ENCODE measurements at regions not wholly inside any gene's neighbourhood (a gene's known extent, or its start where the extent isn't known, plus 50 kb on each side); places are given as distances from the start of the nearest gene placed in this dataset.
"Not testable (repeated sequence)": the region's sequence is repeated elsewhere in the genome, so short reads cannot be mapped to it uniquely, and the experiment has no call there.

GRCh38 chr10:64547168-64547567, 1026.0 kb downstream of the REEP3 start:
- DNase-seq (ENCODE audit: low read depth, low spot score) = no peak
- Histone ChIP-seq H3K9me3 (ENCODE audit: insufficient read depth, low read length) (no peaks in the 10 kb centered on the region), H3K4me3 (ENCODE audit: insufficient read length, low read depth) (no peak overlapping the region), H3K27me3 (ENCODE audit: insufficient read depth, insufficient read length) (no peaks in the 10 kb centered on the region), H3K9ac (ENCODE audit: insufficient read length, low read depth) (no peak overlapping the region), H3K4me1 (ENCODE audit: insufficient read depth, insufficient read length) (no peaks in the 10 kb centered on the region), H3K36me3 (ENCODE audit: insufficient read depth, insufficient read length, low read length) (no peaks in the 10 kb centered on the region)
- no peak for TF ChIP-seq SUZ12 (IDR thresholded peaks at IDR 0.05; ENCODE audit: extremely low read depth, insufficient read depth, insufficient read length)
- no peak for TF ChIP-seq YY1 (IDR thresholded peaks at IDR 0.05; ENCODE audit: insufficient read depth, insufficient read length)
- no peak for TF ChIP-seq ZNF274 (IDR thresholded peaks at IDR 0.05; ENCODE audit: low read depth, low read length)

DNA sequence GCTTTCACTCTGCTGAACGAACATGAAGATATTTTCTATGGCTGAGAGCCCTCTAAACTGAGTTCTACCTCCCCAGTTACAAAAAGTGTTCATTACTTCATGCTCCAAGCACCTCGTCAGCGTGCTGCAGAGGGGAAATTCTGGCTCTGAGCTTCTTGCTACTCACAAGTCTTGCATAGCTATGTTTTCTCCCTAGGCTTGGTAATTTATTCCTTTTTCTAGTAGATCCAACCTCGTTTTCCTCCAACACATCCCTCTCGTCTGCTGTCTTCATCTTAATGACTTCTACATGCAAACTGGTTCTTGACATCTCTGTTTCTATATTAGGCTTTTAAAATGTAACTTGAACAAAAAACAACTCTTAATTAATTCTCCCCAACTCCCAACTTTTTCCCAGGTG, 1034.5 kb downstream of the REEP3 start:
- Histone ChIP-seq H3K27me3 (ENCODE audit: insufficient read depth, insufficient read length) (no peaks in the 10 kb centered on the region), H3K9me3 (ENCODE audit: insufficient read depth, low read length) (no peaks in the 10 kb centered on the region), H3K36me3 (ENCODE audit: insufficient read depth, insufficient read length, low read length) (no peaks in the 10 kb centered on the region), H3K4me1 (ENCODE audit: insufficient read depth, insufficient read length) (no peaks in the 10 kb centered on the region), H3K9ac (ENCODE audit: insufficient read length, low read depth) (no peak overlapping the region), H3K4me3 (ENCODE audit: insufficient read length, low read depth) (no peak overlapping the region)
- no peak for TF ChIP-seq ZNF274 (IDR thresholded peaks at IDR 0.05; ENCODE audit: low read depth, low read length)
- no peak for TF ChIP-seq YY1 (IDR thresholded peaks at IDR 0.05; ENCODE audit: insufficient read depth, insufficient read length)
- TF ChIP-seq SUZ12 (IDR thresholded peaks at IDR 0.05; ENCODE audit: extremely low read depth, insufficient read depth, insufficient read length) = no peak
- DNase-seq (ENCODE audit: low read depth, low spot score) = no peak

- no peaks in the 10 kb centered on the region for H3K36me3 ChIP-seq (ENCODE audit: insufficient read depth, insufficient read length, low read length)
- TF ChIP-seq ZNF274 (IDR thresholded peaks at IDR 0.05; ENCODE audit: low read depth, low read length) = no peak
- TF ChIP-seq SUZ12 (IDR thresholded peaks at IDR 0.05; ENCODE audit: extremely low read depth, insufficient read depth, insufficient read length) = no peak
- no peak for TF ChIP-seq YY1 (IDR thresholded peaks at IDR 0.05; ENCODE audit: insufficient read depth, insufficient read length)
- H3K4me1 ChIP-seq (ENCODE audit: insufficient read depth, insufficient read length) = no peaks in the 10 kb centered on the region
- H3K4me3 ChIP-seq (ENCODE audit: insufficient read length, low read depth) = no peak overlapping the region
- DNase-seq (ENCODE audit: low read depth, low spot score) = no peak
- H3K9ac ChIP-seq (ENCODE audit: insufficient read length, low read depth) = no peak overlapping the region
- H3K27me3 ChIP-seq (ENCODE audit: insufficient read depth, insufficient read length) = no peaks in the 10 kb centered on the region
- H3K9me3 ChIP-seq (ENCODE audit: insufficient read depth, low read length) = no peaks in the 10 kb centered on the region
Observed at GRCh38 chr10:64558094-64558835, 1037.1 kb downstream of the REEP3 start.

GRCh38 chr10:64571056-64571455, 1049.9 kb downstream of the REEP3 start:
- Histone ChIP-seq H3K9ac (ENCODE audit: insufficient read length, low read depth) (no peak overlapping the region), H3K27me3 (ENCODE audit: insufficient read depth, insufficient read length) (no peaks in the 10 kb centered on the region), H3K4me1 (ENCODE audit: insufficient read depth, insufficient read length) (no peaks in the 10 kb centered on the region), H3K36me3 (ENCODE audit: insufficient read depth, insufficient read length, low read length) (no peaks in the 10 kb centered on the region), H3K9me3 (ENCODE audit: insufficient read depth, low read length) (no peaks in the 10 kb centered on the region; the same call in 1 of the 2 replicates), H3K4me3 (ENCODE audit: insufficient read length, low read depth) (no peak overlapping the region)
- TF ChIP-seq YY1 (IDR thresholded peaks at IDR 0.05; ENCODE audit: insufficient read depth, insufficient read length) (no peak), ZNF274 (IDR thresholded peaks at IDR 0.05; ENCODE audit: low read depth, low read length) (no peak), SUZ12 (IDR thresholded peaks at IDR 0.05; ENCODE audit: extremely low read depth, insufficient read depth, insufficient read length) (no peak)
- DNase-seq (ENCODE audit: low read depth, low spot score) = no peak

- Histone ChIP-seq H3K36me3 (ENCODE audit: insufficient read depth, insufficient read length, low read length) (no peaks in the 10 kb centered on the region), H3K4me3 (ENCODE audit: insufficient read length, low read depth) (no peak overlapping the region), H3K27me3 (ENCODE audit: insufficient read depth, insufficient read length) (no peaks in the 10 kb centered on the region), H3K4me1 (ENCODE audit: insufficient read depth, insufficient read length) (no peaks in the 10 kb centered on the region), H3K9me3 (ENCODE audit: insufficient read depth, low read length) (no peaks in the 10 kb centered on the region; the same call in 1 of the 2 replicates), H3K9ac (ENCODE audit: insufficient read length, low read depth) (no peak overlapping the region)
- DNase-seq (ENCODE audit: low read depth, low spot score) = no peak
- TF ChIP-seq SUZ12 (IDR thresholded peaks at IDR 0.05; ENCODE audit: extremely low read depth, insufficient read depth, insufficient read length) (no peak), YY1 (IDR thresholded peaks at IDR 0.05; ENCODE audit: insufficient read depth, insufficient read length) (no peak), ZNF274 (IDR thresholded peaks at IDR 0.05; ENCODE audit: low read depth, low read length) (no peak)
Observed at GRCh38 chr10:64573623-64574325, 1052.6 kb downstream of the REEP3 start.

GRCh38 chr10:64574371-64574770, 1053.2 kb downstream of the REEP3 start:
- H3K36me3 ChIP-seq (ENCODE audit: insufficient read depth, insufficient read length, low read length) = no peaks in the 10 kb centered on the region
- H3K4me3 ChIP-seq (ENCODE audit: insufficient read length, low read depth) = no peak overlapping the region
- TF ChIP-seq SUZ12 (IDR thresholded peaks at IDR 0.05; ENCODE audit: extremely low read depth, insufficient read depth, insufficient read length) (no peak), ZNF274 (IDR thresholded peaks at IDR 0.05; ENCODE audit: low read depth, low read length) (no peak), YY1 (IDR thresholded peaks at IDR 0.05; ENCODE audit: insufficient read depth, insufficient read length) (no peak)
- no peak overlapping the region for H3K9ac ChIP-seq (ENCODE audit: insufficient read length, low read depth)
- DNase-seq (ENCODE audit: low read depth, low spot score) = no peak
- no peaks in the 10 kb centered on the region for H3K9me3 ChIP-seq (ENCODE audit: insufficient read depth, low read length)
- H3K4me1 ChIP-seq (ENCODE audit: insufficient read depth, insufficient read length) = no peaks in the 10 kb centered on the region
- H3K27me3 ChIP-seq (ENCODE audit: insufficient read depth, insufficient read length) = no peaks in the 10 kb centered on the region

GRCh38 chr10:64576497-64576896, 1055.3 kb downstream of the REEP3 start:
- TF ChIP-seq ZNF274 (IDR thresholded peaks at IDR 0.05; ENCODE audit: low read depth, low read length) (no peak), SUZ12 (IDR thresholded peaks at IDR 0.05; ENCODE audit: extremely low read depth, insufficient read depth, insufficient read length) (no peak), YY1 (IDR thresholded peaks at IDR 0.05; ENCODE audit: insufficient read depth, insufficient read length) (no peak)
- no peak for DNase-seq (ENCODE audit: low read depth, low spot score)
- no peaks in the 10 kb centered on the region for H3K9me3 ChIP-seq (ENCODE audit: insufficient read depth, low read length)

DNA sequence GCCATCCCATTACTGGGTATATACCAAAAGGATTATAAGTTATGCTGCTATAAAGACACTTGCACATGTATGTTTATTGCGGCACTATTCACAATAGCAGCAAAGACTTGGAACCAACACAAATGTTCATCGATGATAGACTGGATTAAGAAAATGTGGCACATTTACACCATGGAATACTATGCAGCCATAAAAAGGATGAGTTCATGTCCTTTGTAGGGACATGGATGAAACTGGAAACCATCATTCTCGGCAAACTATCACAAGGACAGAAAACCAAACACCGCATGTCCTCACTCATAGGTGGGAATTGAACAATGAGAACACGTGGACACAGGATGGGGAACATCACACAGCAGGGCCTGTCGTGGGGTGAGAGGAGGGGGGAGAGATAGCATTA, 1057.6 kb downstream of the REEP3 start:
- not testable (repeated sequence) for H3K36me3 ChIP-seq (ENCODE audit: insufficient read depth, insufficient read length, low read length); H3K4me1 ChIP-seq (ENCODE audit: insufficient read depth, insufficient read length); H3K27me3 ChIP-seq (ENCODE audit: insufficient read depth, insufficient read length); H3K9me3 ChIP-seq (ENCODE audit: insufficient read depth, low read length); H3K9ac ChIP-seq (ENCODE audit: insufficient read length, low read depth); H3K4me3 ChIP-seq (ENCODE audit: insufficient read length, low read depth); DNase-seq (ENCODE audit: low read depth, low spot score)

More at GRCh38 chr10:64576497-64576896, 1055.3 kb downstream of the REEP3 start:
- no peaks in the 10 kb centered on the region for H3K4me1 ChIP-seq (ENCODE audit: insufficient read depth, insufficient read length)
- H3K36me3 ChIP-seq (ENCODE audit: insufficient read depth, insufficient read length, low read length) = no peaks in the 10 kb centered on the region
- H3K4me3 ChIP-seq (ENCODE audit: insufficient read length, low read depth) = no peak overlapping the region
- H3K27me3 ChIP-seq (ENCODE audit: insufficient read depth, insufficient read length) = no peaks in the 10 kb centered on the region
- H3K9ac ChIP-seq (ENCODE audit: insufficient read length, low read depth) = no peak overlapping the region

Measured in NT2/D1 (cell line).